IMR-90 (cell line): ENCODE measurements at regions not wholly inside any gene's neighbourhood (a gene's known extent, or its start where the extent isn't known, plus 50 kb on each side); places are given as distances from the start of the nearest gene placed in this dataset.

ENCODE experiments used
- ATAC-seq: fragments of 200-7000 bp; cut with Tn5 transposase; 2 replicates; pipeline ENCODE4 v1.9.1; 2020; ENCODE audit warnings: low read depth, mild to moderate bottlenecking, moderate library complexity
- BruUV-seq: library from RNA; stranded (reverse); fragments of 400-500 nt; replicated peaks from 2 replicates; lab custom pipeline; 2021; lab: Mats Ljungman, UMichigan
- CTCF ChIA-PET: fragments of 300-600 bp; formaldehyde crosslinking; extraction: SDS; loops from one replicate; lab custom pipeline; 2021; ENCODE audit warnings: antibody characterized with exemption; lab: Yijun Ruan, JAX
- POLR2A ChIA-PET: fragments of 300-600 bp; sonication (Branson Sonifier 250); formaldehyde crosslinking; loops from one replicate; lab custom pipeline; 2022; ENCODE audit warnings: antibody characterized with exemption; ENCODE audit not compliant: unreplicated experiment; lab: Charles Lee
- DNase-seq: peaks from one replicate; pipeline ENCODE4 v3.0.0; 2013
- H2AFZ ChIP-seq: replicated peaks from 2 replicates; pipeline ENCODE3; 2013; ENCODE audit warnings: low read length, mild to moderate bottlenecking; ENCODE audit not compliant: poor library complexity
- H2AK5ac ChIP-seq: 2 replicates; pipeline ENCODE4 v1.6.1; 2013; ENCODE audit warnings: low read depth, low read length, inconsistent platforms
- H2AK9ac ChIP-seq: replicated peaks from 2 replicates; pipeline ENCODE3; 2013; ENCODE audit warnings: mild to moderate bottlenecking, low read depth, low read length, moderate library complexity; ENCODE audit not compliant: poor library complexity
- H2BK120ac ChIP-seq: 2 replicates; pipeline ENCODE4 v1.6.1; 2013; ENCODE audit warnings: low read depth, low read length, inconsistent platforms
- H2BK15ac ChIP-seq: 3 replicates; pipeline ENCODE4 v1.6.1; 2013; ENCODE audit warnings: low read depth, low read length, inconsistent platforms
- H2BK20ac ChIP-seq: 2 replicates; pipeline ENCODE4 v1.6.1; 2013; ENCODE audit warnings: low read depth, mild to moderate bottlenecking, inconsistent platforms, low read length, moderate library complexity
- H2BK5ac ChIP-seq: 2 replicates; pipeline ENCODE4 v1.6.1; 2013; ENCODE audit warnings: mild to moderate bottlenecking, low read depth, low read length, inconsistent platforms; ENCODE audit not compliant: poor library complexity, severe bottlenecking
- H3K14ac ChIP-seq: replicated peaks from 2 replicates; pipeline ENCODE4 v1.6.1; 2013; ENCODE audit warnings: low read depth, low read length, inconsistent platforms
- H3K18ac ChIP-seq: 2 replicates; pipeline ENCODE4 v1.6.1; 2013; ENCODE audit warnings: low read depth, low read length, control low read depth
- H3K23ac ChIP-seq: 2 replicates; pipeline ENCODE4 v1.6.1; 2013; ENCODE audit warnings: low read depth, low read length, inconsistent platforms
- H3K27ac ChIP-seq: 2 replicates; pipeline ENCODE4 v1.5.1; 2013; ENCODE audit warnings: mild to moderate bottlenecking, control low read depth, low read length; ENCODE audit not compliant: insufficient read depth
- H3K27me3 ChIP-seq: 2 replicates; pipeline ENCODE4 v1.6.1; 2013; ENCODE audit warnings: low read length; ENCODE audit not compliant: control insufficient read depth, insufficient read depth
- H3K36me3 ChIP-seq: 2 replicates; pipeline ENCODE4 v1.6.1; 2013; ENCODE audit warnings: low read length, mixed read lengths; ENCODE audit not compliant: control insufficient read depth, insufficient read depth
- H3K4ac ChIP-seq: 2 replicates; pipeline ENCODE4 v1.6.1; 2013; ENCODE audit warnings: low read depth, low read length, inconsistent platforms
- H3K4me1 ChIP-seq: 2 replicates; pipeline ENCODE4 v1.6.1; 2013; ENCODE audit warnings: low read length, mixed read lengths; ENCODE audit not compliant: control insufficient read depth, insufficient read depth
- H3K4me2 ChIP-seq: 2 replicates; pipeline ENCODE4 v1.6.1; 2013; ENCODE audit warnings: low read depth, mild to moderate bottlenecking, control low read depth, low read length, moderate library complexity
- H3K4me3 ChIP-seq: 2 replicates; pipeline ENCODE4 v1.5.1; 2013; ENCODE audit warnings: low read depth, mild to moderate bottlenecking, control low read depth, low read length, moderate library complexity; ENCODE audit not compliant: insufficient read depth
- H3K56ac ChIP-seq: 2 replicates; pipeline ENCODE4 v1.6.1; 2013; ENCODE audit warnings: low read length, inconsistent platforms; ENCODE audit not compliant: insufficient read depth; ENCODE audit errors: extremely low read depth
- H3K79me1 ChIP-seq, 2 experiments: 2 replicates each; pipeline ENCODE4 v1.6.1; 2013; ENCODE audit warnings: low read length in 2 of 2, inconsistent platforms in 1 of 2, low read depth in 1 of 2
- H3K9ac ChIP-seq: 2 replicates; pipeline ENCODE4 v1.6.1; 2013; ENCODE audit warnings: low read depth, low read length, control low read depth
- H3K9me1 ChIP-seq: 2 replicates; pipeline ENCODE4 v1.6.1; 2013; ENCODE audit warnings: low read length, inconsistent platforms; ENCODE audit not compliant: insufficient read depth
- H3K9me3 ChIP-seq: 2 replicates; pipeline ENCODE4 v1.6.1; 2013; ENCODE audit warnings: low read length; ENCODE audit not compliant: control insufficient read depth, insufficient read depth
- H4K20me1 ChIP-seq: 2 replicates; pipeline ENCODE4 v1.6.1; 2013; ENCODE audit warnings: low read length, inconsistent platforms; ENCODE audit not compliant: insufficient read depth
- H4K5ac ChIP-seq: 2 replicates; pipeline ENCODE4 v1.6.1; 2013; ENCODE audit warnings: mild to moderate bottlenecking, low read depth, low read length, control low read depth
- H4K8ac ChIP-seq, 2 experiments: 2 replicates each; pipeline ENCODE4 v1.6.1; 2013; ENCODE audit warnings: low read depth in 2 of 2, low read length in 2 of 2, control low read depth in 1 of 2, inconsistent platforms in 1 of 2
- H4K91ac ChIP-seq: 2 replicates; pipeline ENCODE4 v1.6.1; 2013; ENCODE audit warnings: low read depth, low read length, inconsistent platforms; ENCODE audit not compliant: insufficient read depth
- CEBPB ChIP-seq: IDR thresholded peaks from 2 replicates; pipeline ENCODE4 v1.6.1; 2012; ENCODE audit warnings: low read depth, low read length, improper control_type of control experiment
- CHD1 ChIP-seq: IDR thresholded peaks from 2 replicates; pipeline ENCODE4 v1.6.1; 2012; ENCODE audit warnings: low read depth, low read length, improper control_type of control experiment
- MAFK ChIP-seq: IDR thresholded peaks from 2 replicates; pipeline ENCODE4 v1.6.1; 2012; ENCODE audit warnings: low read depth, low read length, improper control_type of control experiment
- MXI1 ChIP-seq: IDR thresholded peaks from 2 replicates; pipeline ENCODE4 v1.6.1; 2012; ENCODE audit warnings: low read depth, mild to moderate bottlenecking, low read length, moderate library complexity, borderline replicate concordance
- NFE2L2 ChIP-seq: fragments of 150-350 bp; IDR thresholded peaks from 2 replicates; pipeline ENCODE4 v1.6.1; 2016; ENCODE audit warnings: low read depth, mild to moderate bottlenecking, low read length
- POLR2A ChIP-seq: IDR thresholded peaks from 2 replicates; pipeline ENCODE4 v1.6.1; 2012; ENCODE audit warnings: mild to moderate bottlenecking, low read depth, low read length
- SMC3 ChIP-seq: fragments of 150-350 bp; IDR thresholded peaks from 2 replicates; pipeline ENCODE4 v1.6.1; 2016; ENCODE audit warnings: low read depth, mild to moderate bottlenecking, antibody characterized with exemption, low read length, moderate library complexity
- WGBS, 2 experiments: methylation state at CpG; one replicate each; pipeline versions ENCODE4 v1.1.5 to v1.1.7; 2013; ENCODE audit warnings: missing lambda C conversion rate in 2 of 2; ENCODE audit not compliant: insufficient read length in 1 of 2; ENCODE audit errors: extremely low coverage in 2 of 2; 5-methylcytosine and 5-hydroxymethylcytosine counted together
- dilution Hi-C: fragments of 300-500 bp; cut with HindIII; formaldehyde crosslinking; loops from one replicate; pipeline ENCODE4 v1.14.3; 2018; ENCODE audit warnings: low sequenced_read_pairs; ENCODE audit not compliant: unreplicated experiment
- in situ Hi-C: fragments of 300-500 bp; cut with MboI; formaldehyde crosslinking; loops from 3 replicates; pipeline ENCODE4 v1.14.3; 2019; ENCODE audit warnings: low sequenced_read_pairs, inconsistent platforms, mixed read lengths
- intact Hi-C: fragments of 100-400 bp; cut with micrococcal nuclease; formaldehyde crosslinking; loops from 2 replicates; pipeline ENCODE4 v1.10.0; 2022
- TF ChIP-seq, protein P1 (sequence below): fragments of 150-350 bp; IDR thresholded peaks from 2 replicates; pipeline ENCODE4 v1.6.1; 2017; ENCODE audit warnings: mild to moderate bottlenecking, antibody characterized with exemption, low read length, low read depth
- TF ChIP-seq, protein P2 (sequence below): conservative IDR thresholded peaks from 2 replicates; pipeline ENCODE4 v1.5.1; 2012; ENCODE audit warnings: mild to moderate bottlenecking, low read depth, low read length, improper control_type of control experiment

DNA sequence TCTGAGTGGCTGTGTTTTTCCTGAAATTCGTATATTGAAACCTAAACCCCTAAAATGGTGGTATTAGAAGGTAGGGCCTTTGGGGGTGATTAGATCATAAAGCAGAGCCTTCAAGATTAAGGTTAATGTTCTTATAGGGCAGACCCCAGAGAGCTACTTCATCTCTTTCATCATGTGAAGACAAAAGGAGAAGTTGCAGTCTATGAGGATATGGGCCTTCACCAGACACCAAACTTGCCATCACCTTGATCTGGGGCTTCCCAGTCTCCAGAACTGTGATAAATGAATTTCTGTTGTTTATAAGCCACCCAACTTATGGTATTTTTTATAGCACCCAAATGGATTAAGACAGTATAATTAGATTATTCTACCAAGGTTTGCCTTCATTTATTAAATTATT, 275.0 kb upstream of the ATP2B1 start:
- Histone ChIP-seq H2BK120ac (no peak overlapping the region), H2BK5ac (no peak overlapping the region), H3K9ac (no peak overlapping the region), H3K18ac (no peak overlapping the region; the same call in 1 of the 2 replicates), H3K27me3 (no peaks in the 10 kb centered on the region), H3K27ac (no peak overlapping the region), H4K5ac (no peak overlapping the region), H2AK5ac (no peak overlapping the region), H3K23ac (no peak overlapping the region), H3K4me2 (no peak overlapping the region), H2BK20ac (no peak overlapping the region), H3K14ac (no peak overlapping the region), H3K9me1 (peaks cover 2% of the 10 kb centered on the region; the same call in 1 of the 2 replicates), H2AFZ (no peak overlapping the region), H3K56ac (no peak overlapping the region), H2AK9ac (no peak overlapping the region), H2BK15ac (no peak overlapping the region), H3K79me1 (no peaks in the 10 kb centered on the region), H4K91ac (no peak overlapping the region), H3K4me3 (no peak overlapping the region), H3K36me3 (no peaks in the 10 kb centered on the region), H3K9me3 (no peaks in the 10 kb centered on the region), H4K8ac (no peak overlapping the region), H3K4ac (no peak overlapping the region), H4K20me1 (no peaks in the 10 kb centered on the region), H3K4me1 (peaks cover 4% of the 10 kb centered on the region)
- in situ Hi-C loops = no loop called here
- ChIA-PET POLR2A (no interaction called here), CTCF (no interaction called here)
- intact Hi-C loops = no loop called here
- ATAC-seq (no peak), DNase-seq (no peak)
- TF ChIP-seq NFE2L2 (no peak), MXI1 (no peak), SMC3 (no peak), POLR2A (no peak), CEBPB (no peak), MAFK (no peak), CHD1 (no peak)
- TF ChIP-seq, protein P1, sequence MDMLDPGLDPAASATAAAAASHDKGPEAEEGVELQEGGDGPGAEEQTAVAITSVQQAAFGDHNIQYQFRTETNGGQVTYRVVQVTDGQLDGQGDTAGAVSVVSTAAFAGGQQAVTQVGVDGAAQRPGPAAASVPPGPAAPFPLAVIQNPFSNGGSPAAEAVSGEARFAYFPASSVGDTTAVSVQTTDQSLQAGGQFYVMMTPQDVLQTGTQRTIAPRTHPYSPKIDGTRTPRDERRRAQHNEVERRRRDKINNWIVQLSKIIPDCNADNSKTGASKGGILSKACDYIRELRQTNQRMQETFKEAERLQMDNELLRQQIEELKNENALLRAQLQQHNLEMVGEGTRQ = no peak
- TF ChIP-seq, protein P2, sequence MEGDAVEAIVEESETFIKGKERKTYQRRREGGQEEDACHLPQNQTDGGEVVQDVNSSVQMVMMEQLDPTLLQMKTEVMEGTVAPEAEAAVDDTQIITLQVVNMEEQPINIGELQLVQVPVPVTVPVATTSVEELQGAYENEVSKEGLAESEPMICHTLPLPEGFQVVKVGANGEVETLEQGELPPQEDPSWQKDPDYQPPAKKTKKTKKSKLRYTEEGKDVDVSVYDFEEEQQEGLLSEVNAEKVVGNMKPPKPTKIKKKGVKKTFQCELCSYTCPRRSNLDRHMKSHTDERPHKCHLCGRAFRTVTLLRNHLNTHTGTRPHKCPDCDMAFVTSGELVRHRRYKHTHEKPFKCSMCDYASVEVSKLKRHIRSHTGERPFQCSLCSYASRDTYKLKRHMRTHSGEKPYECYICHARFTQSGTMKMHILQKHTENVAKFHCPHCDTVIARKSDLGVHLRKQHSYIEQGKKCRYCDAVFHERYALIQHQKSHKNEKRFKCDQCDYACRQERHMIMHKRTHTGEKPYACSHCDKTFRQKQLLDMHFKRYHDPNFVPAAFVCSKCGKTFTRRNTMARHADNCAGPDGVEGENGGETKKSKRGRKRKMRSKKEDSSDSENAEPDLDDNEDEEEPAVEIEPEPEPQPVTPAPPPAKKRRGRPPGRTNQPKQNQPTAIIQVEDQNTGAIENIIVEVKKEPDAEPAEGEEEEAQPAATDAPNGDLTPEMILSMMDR = no peak
- BruUV-seq = no TSS peak
- dilution Hi-C loops = no loop called here
- no CpG with 5 or more reads among the region's 1 CpG for WGBS, 2 experiments
